Testis (tissue), 2 donors: ENCODE measurements at regions not wholly inside any gene's neighbourhood (a gene's known extent, or its start where the extent isn't known, plus 50 kb on each side); places are given as distances from the start of the nearest gene placed in this dataset.

ENCODE experiments used
- DNase-seq: peaks from one replicate; pipeline ENCODE4 v3.0.0-alpha.2; 2019
- H3K27ac ChIP-seq, 2 donors: fragments of 200-600 bp; sonication (generic); one replicate each; pipeline ENCODE4 v1.5.1; 2019
- H3K27me3 ChIP-seq: fragments of 200-600 bp; sonication (generic); one replicate; pipeline ENCODE4 v1.5.1; 2019
- H3K36me3 ChIP-seq: fragments of 200-600 bp; sonication (generic); one replicate; pipeline ENCODE4 v1.5.1; 2017; ENCODE audit warnings: low read depth; ENCODE audit errors: missing control alignments
- H3K4me1 ChIP-seq: fragments of 200-600 bp; sonication (generic); one replicate; pipeline ENCODE4 v1.5.1; 2019
- H3K4me3 ChIP-seq, 2 donors: fragments of 200-600 bp; sonication (generic); one replicate each; pipeline ENCODE4 v1.5.1; 2017 to 2019
- H3K9me3 ChIP-seq: fragments of 200-600 bp; sonication (generic); one replicate; pipeline ENCODE4 v1.5.1; 2017
- POLR2A ChIP-seq: fragments of 450-650 bp; IDR thresholded peaks from one replicate; pipeline ENCODE4 v1.6.1; 2017; ENCODE audit warnings: antibody characterized with exemption, mild to moderate bottlenecking, moderate library complexity
- WGBS, 2 donors: methylation state at CpG; one replicate each; pipeline ENCODE4 v1.1.5; 2018; 5-methylcytosine and 5-hydroxymethylcytosine counted together
- intact Hi-C: fragments of 100-400 bp; cut with DNase I; formaldehyde crosslinking; loops from one replicate; pipeline ENCODE4 v1.15.1; 2023; ENCODE audit warnings: low total_unique reads
- TF ChIP-seq, protein P1 (sequence below), 3 experiments: fragments of 450-650 bp in 2 of 3; fragments of 200-600 bp in 1 of 3; sonication (generic) in 1 of 3; IDR thresholded peaks; one replicate each; pipeline ENCODE4 v1.5.1; 2016 to 2019; ENCODE audit warnings: antibody characterized with exemption in 3 of 3, mild to moderate bottlenecking in 2 of 3, moderate library complexity in 1 of 3

DNA sequence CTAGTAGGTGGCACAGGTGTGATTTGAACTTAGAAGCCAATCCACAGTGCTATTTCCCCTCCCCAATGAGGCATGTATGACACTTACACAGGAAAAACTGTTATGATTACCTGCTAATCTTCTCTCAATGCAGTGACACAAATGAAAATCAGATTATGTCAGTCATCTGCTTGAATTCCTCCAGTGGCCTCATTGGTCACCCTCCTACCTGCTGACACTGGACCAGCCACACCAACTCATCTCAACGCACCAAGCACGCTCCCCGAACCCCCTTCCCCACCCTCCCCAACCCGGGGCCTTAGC is 82.2 kb upstream of the SEC11C start:
- 83 to 92% methylated on average over 4 of the region's 4 CpGs for WGBS, 2 donors

DNA sequence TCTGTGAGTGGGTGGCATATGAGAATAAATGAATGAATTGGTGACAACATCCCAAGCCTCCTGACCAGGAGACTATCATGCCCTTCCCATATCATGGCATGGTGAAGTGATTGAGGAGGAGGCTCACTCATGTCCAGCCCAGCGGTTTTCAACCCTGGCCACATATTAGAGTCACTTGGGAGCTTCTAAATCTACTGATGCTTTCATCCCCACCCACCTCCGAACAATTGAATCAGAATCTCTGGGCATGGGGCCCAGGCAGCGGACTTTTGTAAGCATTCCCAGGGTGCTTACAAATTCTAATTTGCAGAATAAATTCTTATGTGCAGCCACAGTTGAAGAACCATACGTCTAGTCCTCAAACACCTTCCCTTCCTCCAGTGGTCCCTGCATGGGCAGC is 81.7 kb upstream of the SEC11C start:
- no peaks in the 10 kb centered on the region for H3K27me3 ChIP-seq
- no peak overlapping the region for H3K4me3 ChIP-seq
- no peak overlapping the region for H3K27ac ChIP-seq
- DNase-seq, result no peak
- 67 to 84% methylated on average over 4 of the region's 4 CpGs for WGBS, 2 donors
- no peaks in the 10 kb centered on the region for H3K36me3 ChIP-seq
- H3K9me3 ChIP-seq, result no peaks in the 10 kb centered on the region
- TF ChIP-seq, protein P1, sequence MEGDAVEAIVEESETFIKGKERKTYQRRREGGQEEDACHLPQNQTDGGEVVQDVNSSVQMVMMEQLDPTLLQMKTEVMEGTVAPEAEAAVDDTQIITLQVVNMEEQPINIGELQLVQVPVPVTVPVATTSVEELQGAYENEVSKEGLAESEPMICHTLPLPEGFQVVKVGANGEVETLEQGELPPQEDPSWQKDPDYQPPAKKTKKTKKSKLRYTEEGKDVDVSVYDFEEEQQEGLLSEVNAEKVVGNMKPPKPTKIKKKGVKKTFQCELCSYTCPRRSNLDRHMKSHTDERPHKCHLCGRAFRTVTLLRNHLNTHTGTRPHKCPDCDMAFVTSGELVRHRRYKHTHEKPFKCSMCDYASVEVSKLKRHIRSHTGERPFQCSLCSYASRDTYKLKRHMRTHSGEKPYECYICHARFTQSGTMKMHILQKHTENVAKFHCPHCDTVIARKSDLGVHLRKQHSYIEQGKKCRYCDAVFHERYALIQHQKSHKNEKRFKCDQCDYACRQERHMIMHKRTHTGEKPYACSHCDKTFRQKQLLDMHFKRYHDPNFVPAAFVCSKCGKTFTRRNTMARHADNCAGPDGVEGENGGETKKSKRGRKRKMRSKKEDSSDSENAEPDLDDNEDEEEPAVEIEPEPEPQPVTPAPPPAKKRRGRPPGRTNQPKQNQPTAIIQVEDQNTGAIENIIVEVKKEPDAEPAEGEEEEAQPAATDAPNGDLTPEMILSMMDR (IDR thresholded peaks at IDR 0.05), result no peak
- no peak for TF ChIP-seq POLR2A
- intact Hi-C loops, result loop anchor here (5.0 kb wide), 1 partner anchor 211 kb away; no protein-coding TSS in a partner anchor
- H3K4me1 ChIP-seq, result no peaks in the 10 kb centered on the region

More for the DNA sequence above, 82.2 kb upstream of the SEC11C start:
- TF ChIP-seq, protein P1 (IDR thresholded peaks at IDR 0.05), result peak in 1 of 3 experiments; percentile 2
- no peak for TF ChIP-seq POLR2A
- intact Hi-C loops, result loop anchor here (5.0 kb wide), 1 partner anchor 210 kb away; no protein-coding TSS in a partner anchor
- Histone ChIP-seq H3K36me3 (no peaks in the 10 kb centered on the region), H3K27ac (no peak overlapping the region), H3K27me3 (no peaks in the 10 kb centered on the region), H3K4me3 (no peak overlapping the region), H3K9me3 (no peaks in the 10 kb centered on the region), H3K4me1 (no peaks in the 10 kb centered on the region)
- DNase-seq, result no peak

DNA sequence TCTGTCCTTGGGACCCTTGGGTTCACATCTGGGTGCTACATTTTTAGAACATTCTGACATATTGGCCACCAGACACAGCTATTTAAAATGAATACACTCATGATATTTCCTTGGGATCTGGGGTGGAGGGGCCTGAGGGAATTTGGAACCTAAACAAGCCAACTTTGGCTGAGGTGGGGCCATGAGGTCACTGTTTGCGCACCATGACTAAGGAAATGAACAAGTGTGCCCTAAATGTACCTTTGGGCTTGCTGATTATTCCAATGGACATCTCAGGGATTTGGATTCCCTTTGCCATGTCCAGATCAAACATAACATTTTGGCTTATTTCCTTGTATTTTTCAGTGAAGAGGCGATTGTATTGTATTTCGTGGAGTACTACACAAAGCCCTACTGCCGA is 80.5 kb upstream of the SEC11C start:
- Histone ChIP-seq H3K27ac (no peak overlapping the region), H3K27me3 (no peaks in the 10 kb centered on the region), H3K36me3 (no peaks in the 10 kb centered on the region), H3K9me3 (no peaks in the 10 kb centered on the region), H3K4me1 (no peaks in the 10 kb centered on the region), H3K4me3 (no peak overlapping the region)
- TF ChIP-seq, protein P1 (IDR thresholded peaks at IDR 0.05), result no peak
- TF ChIP-seq POLR2A, result no peak
- 90 to 99% methylated on average over 4 of the region's 4 CpGs for WGBS, 2 donors
- no peak for DNase-seq
- intact Hi-C loops, result loop anchor here (5.0 kb wide), 1 partner anchor 212 kb away; no protein-coding TSS in a partner anchor

DNA sequence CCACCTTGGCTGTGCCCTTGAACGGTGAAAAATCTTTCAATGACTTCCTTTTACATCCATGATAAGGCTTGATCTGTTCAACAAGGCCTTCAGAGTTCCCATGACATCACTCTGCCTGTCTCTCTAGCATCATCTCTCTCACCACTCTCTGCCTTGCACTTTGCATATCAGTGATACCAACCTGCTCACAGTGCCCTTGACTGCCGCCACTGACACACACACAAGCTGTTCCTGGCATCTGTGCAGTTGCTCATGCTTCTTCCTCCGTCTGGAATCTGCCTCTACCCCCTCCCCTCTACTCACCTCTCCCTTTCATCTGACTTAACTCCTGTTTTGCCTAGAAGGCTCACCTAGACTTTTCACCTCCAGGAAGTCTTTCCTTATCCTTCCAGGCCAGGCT is 79.1 kb upstream of the SEC11C start:
- intact Hi-C loops, result no loop called here
- Histone ChIP-seq H3K27ac (no peak overlapping the region), H3K4me3 (no peak overlapping the region), H3K36me3 (no peaks in the 10 kb centered on the region), H3K9me3 (no peaks in the 10 kb centered on the region), H3K27me3 (no peaks in the 10 kb centered on the region), H3K4me1 (no peaks in the 10 kb centered on the region)
- DNase-seq, result no peak
- TF ChIP-seq, protein P1 (IDR thresholded peaks at IDR 0.05), result no peak
- no peak for TF ChIP-seq POLR2A
- WGBS, 2 donors, result 60 to 65% methylated on average over 3 of the region's 3 CpGs

DNA sequence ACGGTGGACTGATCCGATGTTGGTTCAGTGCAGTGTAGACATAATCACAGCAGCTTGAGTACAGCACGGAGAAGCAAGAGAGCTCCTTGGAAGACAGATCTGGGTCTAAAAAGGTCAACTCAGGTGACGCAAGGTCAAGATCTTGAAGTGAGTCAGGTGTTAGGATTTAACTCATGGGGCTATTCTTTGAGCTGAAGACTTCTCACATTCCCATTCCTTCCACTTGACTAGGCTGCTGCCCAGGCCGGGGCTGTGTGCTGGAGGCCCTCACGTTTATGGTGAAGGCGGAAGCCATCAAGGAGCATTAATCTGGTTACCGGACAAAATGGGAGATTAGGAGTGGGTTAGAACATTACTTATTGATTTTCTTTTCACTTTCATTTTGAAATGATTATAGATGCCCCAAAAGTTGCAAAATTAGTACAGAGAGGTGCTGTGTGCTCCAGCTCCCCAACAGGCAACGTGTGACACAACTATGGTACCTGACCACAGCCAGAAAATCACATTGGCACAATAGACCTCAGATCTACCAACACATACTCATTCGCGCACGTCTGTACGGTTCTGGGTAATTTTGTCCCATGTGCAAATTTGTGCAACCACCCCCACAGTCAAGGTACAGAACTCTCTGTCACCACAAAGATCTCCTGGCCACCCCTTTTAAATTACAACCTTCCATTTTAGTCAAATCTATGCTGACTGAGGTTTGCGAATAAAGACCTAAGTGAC is 77.6 kb upstream of the SEC11C start:
- Histone ChIP-seq H3K27ac (no peak overlapping the region), H3K36me3 (no peaks in the 10 kb centered on the region), H3K4me3 (no peak overlapping the region), H3K4me1 (no peaks in the 10 kb centered on the region), H3K9me3 (no peaks in the 10 kb centered on the region), H3K27me3 (no peaks in the 10 kb centered on the region)
- TF ChIP-seq, protein P1 (IDR thresholded peaks at IDR 0.05), result no peak
- TF ChIP-seq POLR2A, result no peak
- no peak for DNase-seq
- intact Hi-C loops, result no loop called here
- 96% methylated on average over 14 of the region's 14 CpGs for WGBS, 2 donors
